Ectodermal cell (in vitro differentiated cells): ENCODE measurements at regions not wholly inside any gene's neighbourhood (a gene's known extent, or its start where the extent isn't known, plus 50 kb on each side); places are given as distances from the start of the nearest gene placed in this dataset.

Experiments
- H3K27ac ChIP-seq: 2 replicates; pipeline ENCODE4 v1.7.0; 2013; ENCODE audit warnings: mild to moderate bottlenecking, low read depth, low read length; ENCODE audit not compliant: insufficient read depth, poor library complexity, severe bottlenecking
- H3K27me3 ChIP-seq: 2 replicates; pipeline ENCODE4 v1.7.0; 2013; ENCODE audit warnings: mild to moderate bottlenecking, low read length; ENCODE audit not compliant: insufficient read depth, control insufficient read depth, poor library complexity, severe bottlenecking
- H3K36me3 ChIP-seq: one replicate; pipeline ENCODE4 v1.7.0; 2013; ENCODE audit warnings: low read length; ENCODE audit not compliant: control insufficient read depth, insufficient read depth
- H3K4me1 ChIP-seq: one replicate; pipeline ENCODE4 v1.7.0; 2013; ENCODE audit warnings: low read length; ENCODE audit not compliant: control insufficient read depth, insufficient read depth
- H3K4me3 ChIP-seq: 2 replicates; pipeline ENCODE4 v1.7.0; 2013; ENCODE audit warnings: low read depth, low read length, control low read depth; ENCODE audit not compliant: insufficient read depth
- H3K9me3 ChIP-seq: 2 replicates; pipeline ENCODE4 v1.7.0; 2013; ENCODE audit warnings: mild to moderate bottlenecking, low read length, moderate library complexity; ENCODE audit not compliant: control insufficient read depth
- WGBS, 2 experiments: methylation state at CpG; one replicate each; pipeline ENCODE4 v1.1.7; 2013; ENCODE audit warnings: missing lambda C conversion rate in 2 of 2; 5-methylcytosine and 5-hydroxymethylcytosine counted together

DNA sequence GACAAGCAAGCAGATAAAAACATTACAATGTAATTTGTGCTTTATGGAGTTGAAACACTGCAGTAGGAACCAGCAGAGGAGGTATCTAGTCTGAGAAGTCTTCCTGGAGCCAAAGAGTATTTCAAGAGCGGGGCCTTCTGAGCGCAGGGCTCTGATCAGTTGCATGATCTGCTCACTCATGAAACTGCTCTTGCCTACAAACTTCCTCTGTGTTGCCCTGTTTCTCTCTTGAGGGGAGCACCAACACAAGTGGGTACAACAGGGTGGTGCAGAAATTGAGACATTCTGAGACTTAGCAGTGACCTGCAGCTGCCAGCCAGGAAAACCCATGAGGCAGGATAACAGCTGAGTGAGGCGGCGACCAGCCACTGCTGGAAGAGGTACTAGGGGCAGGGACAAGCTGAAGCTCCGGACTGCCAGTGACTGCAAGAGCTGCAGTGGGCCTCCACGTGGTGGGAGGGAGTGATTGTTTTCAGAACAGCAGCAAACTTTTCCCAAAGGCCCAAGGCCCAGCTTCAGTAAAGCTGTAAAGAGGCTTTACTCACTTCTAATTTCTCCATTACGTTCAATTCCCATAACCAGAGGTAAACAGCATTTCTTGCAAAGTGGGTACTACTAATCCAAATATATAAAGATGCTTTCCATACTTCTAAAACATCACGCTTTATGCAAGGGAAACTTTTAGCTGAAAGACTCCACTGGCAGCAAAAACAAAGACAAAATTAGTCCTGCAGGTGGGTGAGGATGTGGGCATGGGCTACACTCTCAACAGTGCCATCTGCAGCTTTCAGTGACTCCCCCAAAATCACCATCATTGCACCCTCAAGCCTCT, 69.0 kb upstream of the LPP start:
- H3K27ac ChIP-seq, result no peak overlapping the region
- 71 to 74% methylated on average over 8 of the region's 8 CpGs for WGBS, 2 experiments
- no peaks in the 10 kb centered on the region for H3K9me3 ChIP-seq
- H3K36me3 ChIP-seq, result no peaks in the 10 kb centered on the region
- no peaks in the 10 kb centered on the region for H3K4me1 ChIP-seq
- H3K27me3 ChIP-seq, result no peaks in the 10 kb centered on the region
- no peak overlapping the region for H3K4me3 ChIP-seq

DNA sequence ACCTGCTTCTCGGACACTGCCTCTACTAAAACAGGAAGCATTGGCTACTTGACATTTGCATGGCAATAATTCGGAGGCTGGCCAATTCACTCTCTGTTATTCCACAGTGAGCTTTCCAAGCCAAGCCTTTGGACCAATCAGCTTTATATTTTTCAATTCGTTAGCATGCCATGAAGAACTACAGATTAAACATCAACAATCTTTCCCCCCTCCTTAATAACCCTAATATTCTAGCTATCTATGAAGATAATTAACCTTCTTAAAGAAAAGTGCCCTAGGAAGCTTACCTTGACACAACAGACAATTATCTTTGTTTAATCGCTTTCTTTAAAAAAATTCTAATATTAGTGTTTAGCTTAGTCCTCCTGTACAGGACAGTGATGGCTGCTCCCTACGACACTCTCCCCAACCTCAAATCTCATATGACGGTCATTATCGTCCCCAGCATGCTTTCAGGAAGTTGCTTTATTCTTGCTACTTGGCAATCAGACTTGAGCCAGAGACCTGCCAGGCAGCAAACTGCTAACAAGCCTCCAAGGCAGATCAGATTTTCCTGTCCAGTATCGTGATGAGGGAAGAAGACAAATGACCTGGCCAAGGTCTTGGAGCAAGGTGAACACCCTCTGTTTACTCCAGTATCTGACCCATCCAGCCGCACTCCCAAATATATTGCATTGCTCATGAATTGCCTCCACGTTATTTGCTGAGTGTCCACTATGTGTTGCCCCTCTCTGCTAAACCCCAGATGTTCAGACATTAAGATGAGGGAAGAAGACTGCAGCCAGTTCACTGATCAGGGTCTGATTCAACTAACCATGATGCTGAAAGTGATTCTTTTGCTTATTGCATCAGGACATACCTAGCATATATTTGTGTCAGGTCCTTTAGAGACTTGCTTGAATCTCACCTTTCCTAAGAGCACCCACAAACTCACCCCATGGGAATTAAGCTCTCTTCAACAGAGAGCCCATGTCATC, 68.1 kb upstream of the LPP start:
- 86 to 89% methylated on average over 9 to 10 of the region's 10 CpGs for WGBS, 2 experiments
- Histone ChIP-seq H3K36me3 (no peaks in the 10 kb centered on the region), H3K4me3 (no peak overlapping the region), H3K9me3 (no peaks in the 10 kb centered on the region), H3K4me1 (no peaks in the 10 kb centered on the region), H3K27ac (no peak overlapping the region), H3K27me3 (no peaks in the 10 kb centered on the region)

DNA sequence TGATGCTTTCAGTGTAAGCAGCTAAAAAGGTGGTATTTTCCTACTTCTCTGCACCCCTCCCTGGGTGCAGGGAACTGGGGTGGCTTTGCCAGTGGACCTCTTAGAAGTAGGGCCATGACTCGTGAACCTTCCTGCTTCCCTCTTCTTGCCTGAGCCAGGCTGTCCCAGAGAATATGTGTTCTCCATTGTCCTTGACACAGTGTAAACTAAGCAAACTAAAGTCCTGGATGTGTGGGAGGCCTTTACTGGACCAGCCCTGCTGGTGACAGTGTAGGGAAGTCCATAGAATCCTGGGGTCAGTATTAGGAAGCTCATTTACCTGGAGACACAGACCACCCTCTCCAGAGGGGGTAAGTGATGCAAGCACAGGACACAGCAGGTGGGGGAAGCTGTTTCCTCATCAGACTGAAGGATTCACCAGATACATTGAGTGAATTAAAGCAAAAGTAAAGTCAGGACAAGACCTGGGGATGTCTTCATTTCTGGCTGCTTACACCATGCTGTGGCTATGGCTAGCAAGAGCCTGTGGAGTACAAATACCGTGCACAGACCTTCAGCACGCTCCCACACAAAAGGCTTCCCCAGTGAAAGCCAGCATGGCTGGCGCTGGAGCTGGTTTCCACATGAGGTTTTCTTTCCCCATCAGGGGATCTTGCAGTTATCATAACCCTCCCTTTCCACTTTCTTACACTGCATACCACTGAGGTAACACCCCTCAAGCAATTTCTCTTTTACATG, 64.8 kb upstream of the LPP start:
- Histone ChIP-seq H3K4me1 (no peaks in the 10 kb centered on the region), H3K27me3 (no peaks in the 10 kb centered on the region)
- 89 to 90% methylated on average over 4 of the region's 4 CpGs for WGBS, 2 experiments

DNA sequence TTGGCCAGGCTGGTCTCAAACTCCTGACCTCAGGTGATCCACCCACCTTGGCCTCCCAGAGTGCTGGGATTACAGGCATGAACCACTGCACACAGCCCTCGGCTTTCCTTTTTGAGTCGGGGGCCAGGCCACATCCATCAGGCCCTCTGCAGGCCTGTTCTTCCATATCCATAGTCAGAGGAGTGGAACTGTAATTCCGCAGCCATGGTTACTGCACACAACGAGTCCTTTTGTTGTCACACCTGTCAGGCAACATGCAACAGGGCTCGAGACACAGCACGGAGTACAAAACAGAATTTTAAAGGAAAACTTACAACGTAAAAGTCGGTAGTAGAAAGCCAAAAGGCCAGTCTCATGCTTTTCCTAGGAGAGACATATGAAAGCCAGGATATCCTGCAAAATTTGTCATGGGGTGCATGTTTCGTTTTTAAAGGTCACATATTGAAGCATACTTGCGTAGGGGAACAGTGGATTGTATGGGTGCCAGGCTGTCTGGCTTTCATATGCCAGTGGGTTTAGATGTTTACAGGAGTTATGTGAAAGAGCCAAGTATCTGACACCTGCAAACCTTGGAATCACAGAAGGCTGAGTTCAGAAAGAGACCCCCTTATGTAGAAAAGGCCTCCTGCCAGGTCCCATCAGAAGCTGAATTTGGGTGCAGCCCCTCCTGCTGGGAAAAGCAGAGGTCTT, 63.2 kb upstream of the LPP start:
- no peaks in the 10 kb centered on the region for H3K36me3 ChIP-seq
- no peaks in the 10 kb centered on the region for H3K9me3 ChIP-seq
- H3K27me3 ChIP-seq, result no peaks in the 10 kb centered on the region
- WGBS, 2 experiments, result 94 to 95% methylated on average over 10 of the region's 10 CpGs
- no peak overlapping the region for H3K4me3 ChIP-seq
- no peaks in the 10 kb centered on the region for H3K4me1 ChIP-seq
- no peak overlapping the region for H3K27ac ChIP-seq

More for the DNA sequence above, 64.8 kb upstream of the LPP start:
- no peaks in the 10 kb centered on the region for H3K36me3 ChIP-seq
- no peak overlapping the region for H3K27ac ChIP-seq
- no peaks in the 10 kb centered on the region for H3K9me3 ChIP-seq
- H3K4me3 ChIP-seq, result no peak overlapping the region

DNA sequence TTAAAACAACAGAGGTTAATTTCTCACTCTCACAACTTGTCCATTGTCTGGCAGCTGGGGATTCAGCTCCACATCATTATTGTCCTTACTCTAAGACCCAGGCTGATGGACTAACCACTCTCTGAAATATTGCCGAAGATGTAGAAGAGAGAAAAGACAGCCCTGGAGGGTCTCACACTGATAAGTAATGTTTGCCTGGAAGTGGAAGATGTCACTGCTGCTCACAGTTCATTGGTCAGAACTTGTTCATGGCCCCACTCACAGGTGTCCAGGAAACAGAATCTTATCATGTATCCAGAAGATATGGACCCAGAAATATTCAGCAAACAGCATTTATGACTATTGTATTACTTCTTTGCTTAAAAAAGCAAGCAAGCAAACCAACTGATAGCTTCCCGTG, 62.2 kb upstream of the LPP start:
- no peak overlapping the region for H3K27ac ChIP-seq
- H3K4me3 ChIP-seq, result no peak overlapping the region
- WGBS, 2 experiments, result 93 to 94% methylated on average over 2 of the region's 2 CpGs
- H3K9me3 ChIP-seq, result no peaks in the 10 kb centered on the region
- no peaks in the 10 kb centered on the region for H3K27me3 ChIP-seq
- no peaks in the 10 kb centered on the region for H3K4me1 ChIP-seq
- no peaks in the 10 kb centered on the region for H3K36me3 ChIP-seq

DNA sequence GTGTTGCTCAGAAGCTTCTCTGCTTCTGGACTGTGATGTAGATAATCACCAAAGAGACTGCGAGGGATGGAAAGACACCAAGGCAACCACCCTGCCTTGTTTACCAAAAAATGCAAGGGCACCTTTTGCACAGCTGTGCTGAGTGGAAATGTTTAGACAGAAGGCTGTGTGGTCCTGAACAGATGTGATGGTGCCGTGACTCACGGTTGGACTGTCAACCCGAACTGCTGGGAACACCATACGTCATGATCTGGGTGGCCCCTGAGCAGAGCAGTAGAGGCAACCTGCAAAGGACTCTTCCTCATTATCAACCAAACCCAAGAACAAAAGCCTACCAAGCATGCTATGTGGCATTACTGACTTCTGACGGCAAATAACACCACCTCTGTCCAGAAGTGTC, 61.3 kb upstream of the LPP start:
- no peak overlapping the region for H3K27ac ChIP-seq

DNA sequence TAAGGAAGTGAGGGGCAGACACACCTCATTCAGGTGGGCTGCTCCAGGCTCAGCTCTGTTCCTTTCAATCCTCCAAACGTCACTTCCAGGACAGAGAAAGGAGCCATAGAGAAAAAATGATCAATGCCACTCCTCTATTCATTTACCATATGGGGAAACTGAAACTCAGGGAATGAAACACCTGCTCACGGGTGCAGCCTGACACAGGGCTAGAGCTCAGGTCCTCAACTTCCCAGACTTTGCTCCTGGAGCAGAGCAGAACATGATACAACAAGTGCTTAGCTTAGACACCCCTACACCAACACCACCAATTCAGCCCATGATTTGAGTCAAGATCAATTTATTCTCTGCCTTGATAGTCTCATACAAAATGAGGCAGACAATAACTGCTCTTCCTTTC, 58.5 kb upstream of the LPP start:
- Histone ChIP-seq H3K36me3 (no peaks in the 10 kb centered on the region), H3K27ac (no peak overlapping the region), H3K4me1 (no peaks in the 10 kb centered on the region), H3K4me3 (no peak overlapping the region), H3K9me3 (no peaks in the 10 kb centered on the region), H3K27me3 (no peaks in the 10 kb centered on the region)
- WGBS, 2 experiments, result 75 to 86% methylated on average over 2 of the region's 2 CpGs

More for the DNA sequence above, 61.3 kb upstream of the LPP start:
- Histone ChIP-seq H3K9me3 (no peaks in the 10 kb centered on the region), H3K4me3 (no peak overlapping the region), H3K36me3 (no peaks in the 10 kb centered on the region), H3K4me1 (no peaks in the 10 kb centered on the region), H3K27me3 (no peaks in the 10 kb centered on the region)
- 85 to 90% methylated on average over 6 of the region's 6 CpGs for WGBS, 2 experiments

DNA sequence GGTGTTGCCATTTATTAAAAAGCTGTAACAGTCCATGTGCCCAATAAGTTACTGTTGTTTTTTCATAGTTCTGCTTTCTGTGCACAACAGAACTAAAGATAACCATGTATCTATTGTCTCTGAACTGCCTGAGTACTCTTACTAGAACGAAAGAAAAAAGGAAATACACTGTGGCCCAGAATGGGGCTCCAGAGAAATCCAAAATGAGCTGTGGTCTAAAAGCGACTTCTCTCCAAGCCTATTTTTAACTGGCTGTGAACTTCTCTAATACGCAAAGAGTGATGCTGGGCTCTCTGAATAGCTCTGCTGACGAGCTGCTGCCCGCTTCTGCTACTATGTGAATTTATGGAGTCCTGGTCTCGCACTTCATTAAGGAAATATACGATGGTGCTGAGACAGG, 56.2 kb upstream of the LPP start:
- 92 to 95% methylated on average over 7 of the region's 7 CpGs for WGBS, 2 experiments
- no peaks in the 10 kb centered on the region for H3K9me3 ChIP-seq
- H3K4me1 ChIP-seq, result no peaks in the 10 kb centered on the region
- H3K27ac ChIP-seq, result no peak overlapping the region
- no peaks in the 10 kb centered on the region for H3K27me3 ChIP-seq
- H3K36me3 ChIP-seq, result no peaks in the 10 kb centered on the region
- H3K4me3 ChIP-seq, result no peak overlapping the region

DNA sequence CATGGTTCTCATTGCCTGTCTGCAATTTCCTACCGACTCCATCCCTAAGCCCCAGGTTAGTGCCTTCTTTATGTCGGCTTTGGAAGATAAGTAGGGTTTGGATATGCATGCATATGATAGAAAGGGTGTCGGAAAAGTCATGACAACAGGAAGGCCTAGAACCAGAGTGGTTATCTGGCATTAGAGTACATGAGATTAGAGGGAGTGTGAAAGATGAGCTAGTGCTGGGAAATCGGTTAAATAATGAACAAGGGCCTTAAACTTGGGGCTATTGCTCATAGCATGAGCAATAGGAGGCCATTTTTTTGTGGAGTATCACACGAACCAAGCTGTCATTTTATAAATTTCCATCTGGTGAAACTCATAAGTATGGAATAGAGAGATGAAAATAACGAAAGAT, 54.0 kb upstream of the LPP start:
- Histone ChIP-seq H3K4me1 (no peaks in the 10 kb centered on the region), H3K27ac (no peak overlapping the region), H3K4me3 (no peak overlapping the region), H3K27me3 (no peaks in the 10 kb centered on the region), H3K9me3 (no peaks in the 10 kb centered on the region), H3K36me3 (no peaks in the 10 kb centered on the region)
- WGBS, 2 experiments, result 94 to 96% methylated on average over 6 of the region's 6 CpGs
